ENCODE measurements at regions not wholly inside any gene's neighbourhood (a gene's known extent, or its start where the extent isn't known, plus 50 kb on each side); places are given as distances from the start of the nearest gene placed in this dataset.
"Not testable (repeated sequence)": the region's sequence is repeated elsewhere in the genome, so short reads cannot be mapped to it uniquely, and the experiment has no call there.

DNA sequence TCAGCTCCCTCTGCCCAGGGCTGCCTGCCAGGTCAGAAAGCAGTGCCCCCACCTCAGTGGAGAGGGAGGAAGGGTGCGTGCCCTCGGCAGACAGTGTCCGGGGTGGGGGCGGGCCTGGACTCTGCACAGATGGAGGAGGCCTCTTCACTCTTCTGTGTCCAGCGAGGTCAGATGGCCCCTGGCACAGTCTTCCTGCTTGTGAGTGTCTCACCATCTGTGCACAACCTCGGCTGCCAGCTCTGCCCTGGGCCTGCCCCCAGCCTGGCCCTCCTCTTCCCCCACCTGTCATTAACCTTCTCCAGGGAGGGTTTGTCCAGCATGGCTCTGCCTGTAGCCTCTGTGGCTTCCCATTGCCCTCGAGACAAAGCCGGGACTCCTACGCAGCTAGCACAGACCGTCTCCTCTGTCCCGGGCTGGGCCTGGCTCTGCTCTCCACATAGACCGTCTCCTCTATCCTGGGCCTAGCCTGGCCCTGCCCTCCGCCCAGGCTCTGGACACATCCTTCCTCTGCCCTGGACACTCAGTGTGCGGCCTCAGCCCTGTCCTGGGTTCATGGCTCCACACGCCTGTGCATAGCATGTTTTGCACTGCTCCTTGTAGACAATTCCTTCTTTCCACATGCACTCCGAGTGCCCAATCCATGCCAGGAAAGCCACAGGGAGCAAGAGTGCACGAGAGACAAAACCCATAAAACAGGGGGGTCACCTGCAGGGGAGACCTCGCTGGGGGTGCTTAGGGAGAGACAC is 138.9 kb upstream of the FOXD4L5 start:
- not testable (repeated sequence) for H3K27me3 ChIP-seq (ENCODE audit: low read length); H4K20me1 ChIP-seq (ENCODE audit: low read depth, low read length); H3K79me2 ChIP-seq (ENCODE audit: insufficient read depth, low read length); H3K4me3 ChIP-seq (ENCODE audit: insufficient read depth, low read length, poor library complexity, severe bottlenecking); H3K9me3 ChIP-seq (ENCODE audit: insufficient read depth, low read length); H3K36me3 ChIP-seq (ENCODE audit: low read length); H3F3A ChIP-seq (ENCODE audit: insufficient read depth); H3K4me2 ChIP-seq (ENCODE audit: low read depth, low read length, poor library complexity, severe bottlenecking); H2AFZ ChIP-seq (ENCODE audit: low read depth, low read length, severe bottlenecking); H3K27ac ChIP-seq (ENCODE audit: low read depth, low read length); H3K9ac ChIP-seq (ENCODE audit: low read length); H3K9me2 ChIP-seq (replicated peaks; ENCODE audit: insufficient read depth, low read length)

DNA sequence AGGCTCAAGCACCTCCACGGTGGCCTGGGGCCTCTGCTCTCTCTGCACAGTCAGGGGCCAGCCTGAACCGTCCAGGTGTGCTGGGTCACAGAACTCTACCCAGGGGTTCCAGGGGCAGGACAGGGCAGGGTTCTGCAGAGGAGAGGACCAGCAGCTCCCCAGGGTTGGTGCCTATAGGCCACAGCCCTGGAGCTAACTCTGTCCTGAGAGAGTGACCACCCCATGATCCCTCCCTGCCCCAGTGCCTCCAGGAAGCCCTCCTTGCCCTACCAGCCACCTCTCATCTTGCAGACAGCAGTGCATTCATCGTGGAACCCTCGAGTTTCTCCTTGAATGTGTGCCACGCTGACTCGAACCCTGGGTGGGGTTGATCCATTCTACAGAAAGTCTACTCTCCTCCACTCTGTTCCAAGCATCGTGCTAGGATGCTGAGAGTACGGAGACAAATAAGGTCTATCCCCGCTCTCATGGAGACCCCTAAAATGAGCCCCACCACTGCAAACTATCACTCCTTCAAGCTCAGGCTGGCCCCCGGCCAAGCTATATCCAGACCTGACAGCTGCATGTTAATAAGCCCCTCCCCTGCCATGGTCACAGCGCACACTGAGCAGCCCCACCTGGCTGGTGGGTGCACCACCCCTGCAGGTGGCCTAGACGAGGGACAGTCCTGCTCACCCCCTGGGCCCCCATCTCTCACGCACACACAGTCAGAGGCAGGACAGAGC is 138.1 kb upstream of the FOXD4L5 start:
- not testable (repeated sequence) for H3K4me3 ChIP-seq (ENCODE audit: insufficient read depth, low read length, poor library complexity, severe bottlenecking); H3K9me3 ChIP-seq (ENCODE audit: insufficient read depth, low read length); H4K20me1 ChIP-seq (ENCODE audit: low read depth, low read length); H3K27ac ChIP-seq (ENCODE audit: low read depth, low read length); H2AFZ ChIP-seq (ENCODE audit: low read depth, low read length, severe bottlenecking); H3K36me3 ChIP-seq (ENCODE audit: low read length); H3K9ac ChIP-seq (ENCODE audit: low read length); H3K79me2 ChIP-seq (ENCODE audit: insufficient read depth, low read length); H3K9me2 ChIP-seq (replicated peaks; ENCODE audit: insufficient read depth, low read length); H3K4me2 ChIP-seq (ENCODE audit: low read depth, low read length, poor library complexity, severe bottlenecking); H3K27me3 ChIP-seq (ENCODE audit: low read length); H3F3A ChIP-seq (ENCODE audit: insufficient read depth)

DNA sequence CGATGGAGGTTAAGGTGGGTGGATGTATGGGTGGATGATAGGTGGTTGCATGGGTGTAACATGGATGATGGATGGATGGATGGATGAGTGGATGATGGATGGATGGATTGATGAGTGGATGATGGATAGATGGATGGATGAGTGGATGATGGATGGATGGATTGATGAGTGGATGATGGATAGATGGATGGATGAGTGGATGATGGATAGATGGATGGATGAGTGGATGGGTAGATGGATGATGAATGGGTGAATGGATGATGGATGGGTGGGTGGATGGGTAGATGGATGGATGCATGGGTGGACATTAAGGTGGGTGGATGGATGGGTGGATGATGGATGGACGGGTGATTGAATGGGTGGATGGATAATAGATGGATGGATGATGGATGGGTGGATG is 136.5 kb upstream of the FOXD4L5 start:
- H3K4me3 ChIP-seq (ENCODE audit: insufficient read depth, low read length, poor library complexity, severe bottlenecking); H3F3A ChIP-seq (ENCODE audit: insufficient read depth); H4K20me1 ChIP-seq (ENCODE audit: low read depth, low read length); H3K9me3 ChIP-seq (ENCODE audit: insufficient read depth, low read length); H3K9ac ChIP-seq (ENCODE audit: low read length); H2AFZ ChIP-seq (ENCODE audit: low read depth, low read length, severe bottlenecking); H3K9me2 ChIP-seq (replicated peaks; ENCODE audit: insufficient read depth, low read length); H3K27me3 ChIP-seq (ENCODE audit: low read length); H3K27ac ChIP-seq (ENCODE audit: low read depth, low read length); H3K4me2 ChIP-seq (ENCODE audit: low read depth, low read length, poor library complexity, severe bottlenecking); H3K79me2 ChIP-seq (ENCODE audit: insufficient read depth, low read length); H3K36me3 ChIP-seq (ENCODE audit: low read length): not testable (repeated sequence)

DNA sequence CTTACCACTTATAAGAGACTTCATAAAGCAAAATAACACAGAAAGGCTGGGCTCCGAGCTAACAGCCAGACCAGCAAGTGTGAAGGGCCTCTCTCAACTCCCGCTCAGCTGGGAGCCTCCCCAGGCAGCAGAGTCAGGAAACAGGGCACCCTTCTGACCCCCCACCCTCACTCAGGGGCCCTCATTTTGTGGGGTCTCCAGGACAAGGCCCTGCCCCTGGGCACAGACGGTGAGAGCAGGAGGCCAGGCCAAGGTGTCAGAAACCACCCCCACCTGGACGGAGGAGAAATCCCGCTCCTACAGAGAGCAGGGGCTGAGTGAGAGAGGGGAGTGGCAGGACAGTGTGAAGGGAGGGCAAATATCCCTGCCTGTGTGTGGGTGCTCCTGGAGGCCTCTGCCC is 135.8 kb upstream of the FOXD4L5 start:
- H3K9me3 ChIP-seq (ENCODE audit: insufficient read depth, low read length): no peaks in the 10 kb centered on the region
- no peak overlapping the region for H3K4me2 ChIP-seq (ENCODE audit: low read depth, low read length, poor library complexity, severe bottlenecking)
- H3K9ac ChIP-seq (ENCODE audit: low read length): no peak overlapping the region
- no peaks in the 10 kb centered on the region for H3F3A ChIP-seq (ENCODE audit: insufficient read depth)
- H3K79me2 ChIP-seq (ENCODE audit: insufficient read depth, low read length): no peaks in the 10 kb centered on the region
- no peak overlapping the region for H3K4me3 ChIP-seq (ENCODE audit: insufficient read depth, low read length, poor library complexity, severe bottlenecking)
- TF ChIP-seq, protein P1, sequence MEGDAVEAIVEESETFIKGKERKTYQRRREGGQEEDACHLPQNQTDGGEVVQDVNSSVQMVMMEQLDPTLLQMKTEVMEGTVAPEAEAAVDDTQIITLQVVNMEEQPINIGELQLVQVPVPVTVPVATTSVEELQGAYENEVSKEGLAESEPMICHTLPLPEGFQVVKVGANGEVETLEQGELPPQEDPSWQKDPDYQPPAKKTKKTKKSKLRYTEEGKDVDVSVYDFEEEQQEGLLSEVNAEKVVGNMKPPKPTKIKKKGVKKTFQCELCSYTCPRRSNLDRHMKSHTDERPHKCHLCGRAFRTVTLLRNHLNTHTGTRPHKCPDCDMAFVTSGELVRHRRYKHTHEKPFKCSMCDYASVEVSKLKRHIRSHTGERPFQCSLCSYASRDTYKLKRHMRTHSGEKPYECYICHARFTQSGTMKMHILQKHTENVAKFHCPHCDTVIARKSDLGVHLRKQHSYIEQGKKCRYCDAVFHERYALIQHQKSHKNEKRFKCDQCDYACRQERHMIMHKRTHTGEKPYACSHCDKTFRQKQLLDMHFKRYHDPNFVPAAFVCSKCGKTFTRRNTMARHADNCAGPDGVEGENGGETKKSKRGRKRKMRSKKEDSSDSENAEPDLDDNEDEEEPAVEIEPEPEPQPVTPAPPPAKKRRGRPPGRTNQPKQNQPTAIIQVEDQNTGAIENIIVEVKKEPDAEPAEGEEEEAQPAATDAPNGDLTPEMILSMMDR (IDR thresholded peaks at IDR 0.05; ENCODE audit: insufficient read depth, low read length, poor library complexity, severe bottlenecking): no peak
- no peak for TF ChIP-seq EZH2phosphoT487 (conservative IDR thresholded peaks at IDR 0.05; ENCODE audit: low read length)
- no peaks in the 10 kb centered on the region for H3K36me3 ChIP-seq (ENCODE audit: low read length)
- H3K27me3 ChIP-seq (ENCODE audit: low read length): no peaks in the 10 kb centered on the region
- no peaks in the 10 kb centered on the region for H4K20me1 ChIP-seq (ENCODE audit: low read depth, low read length)
- no peak overlapping the region for H3K27ac ChIP-seq (ENCODE audit: low read depth, low read length)
- H2AFZ ChIP-seq (ENCODE audit: low read depth, low read length, severe bottlenecking): no peak overlapping the region
- no peaks in the 10 kb centered on the region for H3K9me2 ChIP-seq (replicated peaks; ENCODE audit: insufficient read depth, low read length)

DNA sequence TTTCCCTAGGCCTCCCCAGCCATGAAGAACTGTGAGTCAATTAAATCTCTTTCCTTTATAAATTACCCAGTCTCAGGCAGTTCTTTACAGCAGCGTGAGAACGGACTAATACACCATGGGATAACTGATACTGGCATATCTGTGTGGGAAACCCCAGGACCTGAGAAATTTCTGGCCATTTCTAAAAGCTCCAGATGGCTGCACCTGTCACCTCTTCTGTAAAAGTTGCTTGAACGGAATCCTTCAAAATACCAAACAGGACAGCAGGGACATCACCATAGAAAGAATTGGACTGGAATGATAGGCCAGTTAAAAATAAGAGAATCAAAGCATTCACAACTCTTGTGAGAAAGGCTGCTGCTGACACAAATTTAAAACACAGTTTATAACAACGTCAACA is 134.0 kb upstream of the FOXD4L5 start:
- not testable (repeated sequence) for H4K20me1 ChIP-seq (ENCODE audit: low read depth, low read length); H3F3A ChIP-seq (ENCODE audit: insufficient read depth); H3K4me2 ChIP-seq (ENCODE audit: low read depth, low read length, poor library complexity, severe bottlenecking); H3K27me3 ChIP-seq (ENCODE audit: low read length); H3K79me2 ChIP-seq (ENCODE audit: insufficient read depth, low read length); H3K9ac ChIP-seq (ENCODE audit: low read length); H3K9me3 ChIP-seq (ENCODE audit: insufficient read depth, low read length); H3K27ac ChIP-seq (ENCODE audit: low read depth, low read length); H3K9me2 ChIP-seq (replicated peaks; ENCODE audit: insufficient read depth, low read length); H2AFZ ChIP-seq (ENCODE audit: low read depth, low read length, severe bottlenecking); H3K36me3 ChIP-seq (ENCODE audit: low read length); H3K4me3 ChIP-seq (ENCODE audit: insufficient read depth, low read length, poor library complexity, severe bottlenecking)

DNA sequence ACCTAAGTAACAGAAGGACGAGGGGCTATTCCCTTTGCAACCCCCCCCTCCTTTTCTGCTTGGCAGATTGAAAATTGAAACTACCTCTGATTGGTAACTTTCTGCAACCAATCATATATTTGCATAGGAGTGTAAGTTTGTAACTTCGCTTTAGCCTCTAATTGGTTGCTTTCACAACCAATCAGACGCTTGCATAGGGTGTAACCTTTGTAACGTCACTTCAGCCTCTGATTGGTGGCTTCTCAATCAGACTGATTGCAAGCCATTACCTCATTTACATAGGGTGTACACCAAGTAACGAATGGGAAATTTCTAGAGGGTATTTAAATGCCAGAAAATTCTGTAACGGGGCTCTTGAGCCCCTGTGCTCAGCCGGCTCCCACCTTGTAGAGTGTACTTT is 131.9 kb upstream of the FOXD4L5 start:
- not testable (repeated sequence) for H4K20me1 ChIP-seq (ENCODE audit: low read depth, low read length); H3K9me2 ChIP-seq (replicated peaks; ENCODE audit: insufficient read depth, low read length); H3K9me3 ChIP-seq (ENCODE audit: insufficient read depth, low read length); H3K27me3 ChIP-seq (ENCODE audit: low read length); H2AFZ ChIP-seq (ENCODE audit: low read depth, low read length, severe bottlenecking); H3K36me3 ChIP-seq (ENCODE audit: low read length); H3K4me3 ChIP-seq (ENCODE audit: insufficient read depth, low read length, poor library complexity, severe bottlenecking); H3K4me2 ChIP-seq (ENCODE audit: low read depth, low read length, poor library complexity, severe bottlenecking); H3K79me2 ChIP-seq (ENCODE audit: insufficient read depth, low read length); H3K27ac ChIP-seq (ENCODE audit: low read depth, low read length); H3F3A ChIP-seq (ENCODE audit: insufficient read depth); H3K9ac ChIP-seq (ENCODE audit: low read length)

DNA sequence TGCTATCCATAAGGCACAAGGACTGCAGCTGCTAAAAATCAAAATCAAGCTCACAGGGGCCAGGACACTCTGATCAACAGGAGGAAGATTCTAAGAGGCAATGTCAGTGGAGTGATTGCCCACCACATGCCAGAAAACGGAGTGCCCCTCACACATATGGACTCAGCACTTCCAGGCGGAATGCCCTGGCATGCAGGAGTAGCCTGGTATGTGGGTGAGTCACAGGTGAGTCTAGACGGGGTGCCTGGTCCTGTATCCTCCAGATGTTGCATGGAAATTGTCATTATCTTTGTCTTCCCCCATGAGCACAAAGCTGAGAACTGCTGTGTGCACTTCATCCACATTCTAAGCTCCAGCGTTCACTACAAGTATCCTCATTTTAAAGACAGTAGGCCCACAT is 129.2 kb upstream of the FOXD4L5 start:
- not testable (repeated sequence) for H3K9me3 ChIP-seq (ENCODE audit: insufficient read depth, low read length); H3K27me3 ChIP-seq (ENCODE audit: low read length); H2AFZ ChIP-seq (ENCODE audit: low read depth, low read length, severe bottlenecking); H3K9ac ChIP-seq (ENCODE audit: low read length); H4K20me1 ChIP-seq (ENCODE audit: low read depth, low read length); H3K9me2 ChIP-seq (replicated peaks; ENCODE audit: insufficient read depth, low read length); H3K36me3 ChIP-seq (ENCODE audit: low read length); H3K4me3 ChIP-seq (ENCODE audit: insufficient read depth, low read length, poor library complexity, severe bottlenecking); H3K27ac ChIP-seq (ENCODE audit: low read depth, low read length); H3K4me2 ChIP-seq (ENCODE audit: low read depth, low read length, poor library complexity, severe bottlenecking); H3F3A ChIP-seq (ENCODE audit: insufficient read depth); H3K79me2 ChIP-seq (ENCODE audit: insufficient read depth, low read length)
